ENCODE measurements at regions not wholly inside any gene's neighbourhood (a gene's known extent, or its start where the extent isn't known, plus 50 kb on each side); places are given as distances from the start of the nearest gene placed in this dataset.

DNA sequence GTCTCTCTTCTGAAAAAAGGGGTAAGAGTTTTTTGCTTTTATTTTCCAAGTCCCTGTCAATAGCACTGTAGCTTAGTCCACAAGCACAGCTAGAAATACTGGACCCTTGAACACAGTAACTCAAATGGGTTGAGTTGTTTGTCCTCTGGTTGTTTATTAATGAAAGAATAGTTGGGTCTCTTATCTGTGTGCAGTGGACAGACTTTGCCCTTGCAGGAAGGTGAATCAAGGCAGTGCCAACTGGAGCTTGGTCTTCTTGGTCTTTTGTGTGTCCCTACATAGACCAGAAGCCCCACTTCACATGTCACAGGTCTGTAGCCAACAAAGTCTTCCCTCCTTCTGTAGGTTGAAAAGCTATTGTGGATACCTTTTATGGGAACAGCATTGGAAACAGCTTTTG is 322.0 kb downstream of the AACS start:
- Mint-ChIP-seq H3K9me3 (peaks cover 2% of the 10 kb centered on the region), H3K27ac (no peak overlapping the region), H3K4me3 (no peak overlapping the region), H3K27me3 (peaks cover 8% of the 10 kb centered on the region), H3K36me3 (ENCODE audit: low read depth) (no peaks in the 10 kb centered on the region), H3K4me1 (no peaks in the 10 kb centered on the region)
- CTCF ChIA-PET: no interaction called here
- ATAC-seq (ENCODE audit: low read depth): no peak
- intact Hi-C loops (cut with micrococcal nuclease): no loop called here
- DNase-seq: no peak
- no peak for TF ChIP-seq CTCF (IDR thresholded peaks at IDR 0.05)
- POLR2A ChIA-PET: no interaction called here

- Mint-ChIP-seq H3K4me1 (no peaks in the 10 kb centered on the region), H3K4me3 (no peak overlapping the region), H3K36me3 (ENCODE audit: low read depth) (no peaks in the 10 kb centered on the region), H3K27ac (no peak overlapping the region), H3K27me3 (peaks cover 11% of the 10 kb centered on the region), H3K9me3 (peaks cover 2% of the 10 kb centered on the region)
- ChIA-PET POLR2A (no interaction called here), CTCF (no interaction called here)
- DNase-seq: no peak
- intact Hi-C loops (cut with micrococcal nuclease): no loop called here
- no peak for ATAC-seq (ENCODE audit: low read depth)
- no peak for TF ChIP-seq CTCF (IDR thresholded peaks at IDR 0.05)
These were observed 323.9 kb downstream of the AACS start for GRCh38 chr12:125389061-125389697.

GRCh38 chr12:125393569-125393968 is 328.3 kb downstream of the AACS start:
- POLR2A ChIA-PET: no interaction called here
- H3K27me3 Mint-ChIP-seq: peaks cover 6% of the 10 kb centered on the region
- H3K27ac Mint-ChIP-seq: no peak overlapping the region
- intact Hi-C loops (cut with micrococcal nuclease): no loop called here
- CTCF ChIA-PET: no interaction called here
- H3K36me3 Mint-ChIP-seq (ENCODE audit: low read depth): no peaks in the 10 kb centered on the region
- ATAC-seq (ENCODE audit: low read depth) (no peak), DNase-seq (no peak)
- no peak overlapping the region for H3K4me3 Mint-ChIP-seq
- peaks cover 8% of the 10 kb centered on the region for H3K9me3 Mint-ChIP-seq
- TF ChIP-seq CTCF (IDR thresholded peaks at IDR 0.05): no peak
- H3K4me1 Mint-ChIP-seq: no peaks in the 10 kb centered on the region

GRCh38 chr12:125395583-125396215 is 330.5 kb downstream of the AACS start:
- no peak overlapping the region for H3K4me3 Mint-ChIP-seq
- H3K27me3 Mint-ChIP-seq: peaks cover 6% of the 10 kb centered on the region

GRCh38 chr12:125399489-125399888 is 334.3 kb downstream of the AACS start:
- ChIA-PET CTCF (interaction anchor here (0.6 kb wide), 1 partner anchor 244 kb away, joined by 3 read pairs; no protein-coding TSS in a partner anchor), POLR2A (no interaction called here)
- no peak for TF ChIP-seq CTCF (IDR thresholded peaks at IDR 0.05)
- no peaks in the 10 kb centered on the region for H3K4me1 Mint-ChIP-seq
- H3K27ac Mint-ChIP-seq: no peak overlapping the region
- H3K4me3 Mint-ChIP-seq: no peak overlapping the region
- H3K27me3 Mint-ChIP-seq: peaks cover 15% of the 10 kb centered on the region
- intact Hi-C loops (cut with micrococcal nuclease): no loop called here
- ATAC-seq (ENCODE audit: low read depth) (no peak), DNase-seq (no peak)
- peaks cover 20% of the 10 kb centered on the region for H3K9me3 Mint-ChIP-seq
- H3K36me3 Mint-ChIP-seq (ENCODE audit: low read depth): no peaks in the 10 kb centered on the region

More at GRCh38 chr12:125395583-125396215, 330.5 kb downstream of the AACS start:
- ATAC-seq (ENCODE audit: low read depth): no peak
- TF ChIP-seq CTCF (IDR thresholded peaks at IDR 0.05): no peak
- H3K27ac Mint-ChIP-seq: no peak overlapping the region
- H3K36me3 Mint-ChIP-seq (ENCODE audit: low read depth): no peaks in the 10 kb centered on the region
- peaks cover 11% of the 10 kb centered on the region for H3K9me3 Mint-ChIP-seq
- no peaks in the 10 kb centered on the region for H3K4me1 Mint-ChIP-seq
- CTCF ChIA-PET: no interaction called here
- POLR2A ChIA-PET: no interaction called here
- no peak for DNase-seq
- intact Hi-C loops (cut with micrococcal nuclease): no loop called here

Measured in activated B cell treated with CpG ODN at 0.5 μM for 24 hours (primary cell).